ENCODE measurements at regions not wholly inside any gene's neighbourhood (a gene's known extent, or its start where the extent isn't known, plus 50 kb on each side); places are given as distances from the start of the nearest gene placed in this dataset.

- TF ChIP-seq EP300 (IDR thresholded peaks at IDR 0.05; ENCODE audit: borderline replicate concordance) (no peak), NFIC (IDR thresholded peaks at IDR 0.05) (no peak)
Measured at GRCh38 chr21:28200726-28201125, 792.0 kb downstream of the LTN1 start.

Data from Ishikawa (cell line).